CD4-positive, alpha-beta T cell (primary cell): ENCODE measurements at regions not wholly inside any gene's neighbourhood (a gene's known extent, or its start where the extent isn't known, plus 50 kb on each side); places are given as distances from the start of the nearest gene placed in this dataset.

Experiments
- ATAC-seq: fragments of 200-7000 bp; cut with Tn5 transposase; one replicate; pipeline ENCODE4 v1.10.0; 2022; ENCODE audit warnings: mild to moderate bottlenecking; ENCODE audit not compliant: poor library complexity
- CTCF ChIA-PET: fragments of 350-600 bp; sonication (Branson Sonifier 250); formaldehyde crosslinking; loops from one replicate; lab custom pipeline; 2021; ENCODE audit warnings: antibody characterized with exemption, inconsistent platforms; lab: Charles Lee
- POLR2A ChIA-PET: fragments of 350-600 bp; sonication (Branson Sonifier 250); formaldehyde crosslinking; loops from one replicate; lab custom pipeline; 2021; ENCODE audit warnings: antibody characterized with exemption, inconsistent platforms; lab: Charles Lee
- DNase-seq, 14 experiments: peaks; one replicate each; pipeline ENCODE4 v3.0.0-alpha.2; 2013 to 2020; ENCODE audit warnings: mixed read lengths in 2 of 14
- H3K27ac ChIP-seq, 2 donors: one replicate each; pipeline versions ENCODE4 v1.5.1 to v1.7.0; 2013; ENCODE audit warnings: low read length in 2 of 2, low read depth in 1 of 2, mild to moderate bottlenecking in 1 of 2
- H3K27me3 ChIP-seq, 2 experiments: 1 replicate in 1 of 2; 2 replicates in 1 of 2; pipeline versions ENCODE4 v1.6.1 to v1.7.0; 2013; ENCODE audit warnings: low read length in 2 of 2, control low read depth in 1 of 2, mild to moderate bottlenecking in 1 of 2, moderate library complexity in 1 of 2; ENCODE audit not compliant: insufficient read depth in 2 of 2, control insufficient read depth in 1 of 2
- H3K36me3 ChIP-seq: one replicate; pipeline ENCODE4 v1.6.1; 2013; ENCODE audit warnings: low read length, control low read depth; ENCODE audit not compliant: insufficient read depth
- H3K4me1 ChIP-seq: one replicate; pipeline ENCODE4 v1.6.1; 2013; ENCODE audit warnings: low read length, control low read depth; ENCODE audit not compliant: insufficient read depth
- H3K4me3 ChIP-seq: one replicate; pipeline ENCODE4 v1.5.1; 2013; ENCODE audit warnings: mild to moderate bottlenecking, low read length, moderate library complexity
- H3K9me3 ChIP-seq, 2 experiments: 1 replicate in 1 of 2; 2 replicates in 1 of 2; pipeline versions ENCODE4 v1.6.1 to v1.7.0; 2013; ENCODE audit warnings: low read length in 2 of 2, mild to moderate bottlenecking in 2 of 2, control low read depth in 1 of 2, moderate library complexity in 1 of 2; ENCODE audit not compliant: control insufficient read depth in 1 of 2, insufficient read depth in 1 of 2
- H3K27ac Mint-ChIP-seq: one replicate; pipeline ENCODE4 v1.8.0; 2020; ENCODE audit warnings: mixed read lengths
- H3K27me3 Mint-ChIP-seq: one replicate; pipeline ENCODE4 v1.8.0; 2021; ENCODE audit warnings: mixed read lengths
- H3K36me3 Mint-ChIP-seq: one replicate; pipeline ENCODE4 v1.8.0; 2021; ENCODE audit warnings: low read depth, mixed read lengths
- H3K4me1 Mint-ChIP-seq: one replicate; pipeline ENCODE4 v1.8.0; 2021; ENCODE audit warnings: low read depth, mixed read lengths
- H3K4me3 Mint-ChIP-seq: one replicate; pipeline ENCODE4 v1.8.0; 2020; ENCODE audit warnings: mild to moderate bottlenecking, mixed read lengths
- H3K9me3 Mint-ChIP-seq: one replicate; pipeline ENCODE4 v1.8.0; 2020; ENCODE audit warnings: mixed read lengths
- intact Hi-C, 2 experiments: fragments of 100-400 bp; cut with DNase I in 1 of 2; cut with micrococcal nuclease in 1 of 2; formaldehyde crosslinking; loops; one replicate each; pipeline versions ENCODE4 v1.15.1 to v1.9.0; 2023 to 2025; cut with DNase I, micrococcal nuclease
- TF ChIP-seq, protein P1 (sequence below): fragments of 200-600 bp; IDR thresholded peaks from one replicate; pipeline ENCODE4 v1.8.0; 2022; ENCODE audit warnings: antibody characterized with exemption, mild to moderate bottlenecking

DNA sequence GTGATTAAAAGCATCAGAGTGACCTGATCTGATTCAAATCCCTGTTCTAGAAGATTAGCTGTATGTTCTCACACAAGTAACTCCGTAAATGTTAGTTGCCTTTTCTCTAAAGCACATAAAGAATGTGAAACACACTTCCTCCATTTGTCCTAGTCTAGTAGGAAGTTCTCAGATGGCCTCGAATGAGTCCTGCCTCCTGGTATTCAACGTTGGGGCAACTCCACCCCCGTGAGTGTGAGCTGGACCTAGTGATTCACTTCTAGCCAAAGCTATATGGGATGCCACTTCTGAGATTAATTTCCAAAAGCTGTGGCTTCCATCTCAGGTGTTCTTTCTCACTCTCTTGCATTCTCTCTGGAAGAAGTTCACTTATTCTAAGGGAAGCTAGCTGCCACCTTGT is 267.6 kb downstream of the GPATCH2 start:
- Mint-ChIP-seq H3K9me3 (no peaks in the 10 kb centered on the region), H3K4me3 (no peak overlapping the region), H3K27me3 (no peaks in the 10 kb centered on the region), H3K27ac (no peak overlapping the region), H3K4me1 (no peaks in the 10 kb centered on the region), H3K36me3 (no peaks in the 10 kb centered on the region)
- ChIA-PET CTCF (no interaction called here), POLR2A (no interaction called here)
- TF ChIP-seq, protein P1, sequence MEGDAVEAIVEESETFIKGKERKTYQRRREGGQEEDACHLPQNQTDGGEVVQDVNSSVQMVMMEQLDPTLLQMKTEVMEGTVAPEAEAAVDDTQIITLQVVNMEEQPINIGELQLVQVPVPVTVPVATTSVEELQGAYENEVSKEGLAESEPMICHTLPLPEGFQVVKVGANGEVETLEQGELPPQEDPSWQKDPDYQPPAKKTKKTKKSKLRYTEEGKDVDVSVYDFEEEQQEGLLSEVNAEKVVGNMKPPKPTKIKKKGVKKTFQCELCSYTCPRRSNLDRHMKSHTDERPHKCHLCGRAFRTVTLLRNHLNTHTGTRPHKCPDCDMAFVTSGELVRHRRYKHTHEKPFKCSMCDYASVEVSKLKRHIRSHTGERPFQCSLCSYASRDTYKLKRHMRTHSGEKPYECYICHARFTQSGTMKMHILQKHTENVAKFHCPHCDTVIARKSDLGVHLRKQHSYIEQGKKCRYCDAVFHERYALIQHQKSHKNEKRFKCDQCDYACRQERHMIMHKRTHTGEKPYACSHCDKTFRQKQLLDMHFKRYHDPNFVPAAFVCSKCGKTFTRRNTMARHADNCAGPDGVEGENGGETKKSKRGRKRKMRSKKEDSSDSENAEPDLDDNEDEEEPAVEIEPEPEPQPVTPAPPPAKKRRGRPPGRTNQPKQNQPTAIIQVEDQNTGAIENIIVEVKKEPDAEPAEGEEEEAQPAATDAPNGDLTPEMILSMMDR = no peak
- no peaks in the 10 kb centered on the region for H3K9me3 ChIP-seq
- intact Hi-C loops = no loop called here
- H3K27ac ChIP-seq = no peak overlapping the region
- ATAC-seq = no peak
- H3K27me3 ChIP-seq = no peaks in the 10 kb centered on the region
- DNase-seq = no peak
- H3K4me1 ChIP-seq = no peaks in the 10 kb centered on the region
- no peaks in the 10 kb centered on the region for H3K36me3 ChIP-seq
- no peak overlapping the region for H3K4me3 ChIP-seq

DNA sequence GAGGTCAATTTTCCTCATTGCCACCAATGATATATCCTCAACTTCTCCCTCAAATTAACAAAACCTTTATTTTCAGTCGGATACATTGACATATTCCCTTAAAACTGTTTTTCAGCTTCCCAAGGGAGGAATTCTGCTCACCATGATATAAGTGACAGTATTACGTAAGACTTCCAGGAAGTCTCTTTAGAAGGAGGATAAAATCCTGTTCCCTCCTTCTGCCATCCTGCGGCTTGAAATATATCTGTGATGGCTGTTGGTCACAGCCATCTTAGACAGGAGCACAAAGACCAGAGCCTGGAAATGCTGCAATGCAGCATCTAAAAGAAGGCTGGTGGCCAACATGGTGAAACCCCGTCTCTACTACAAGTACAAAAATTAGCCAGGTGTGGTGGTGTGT is 270.4 kb downstream of the GPATCH2 start:
- no peaks in the 10 kb centered on the region for H3K9me3 ChIP-seq
- Mint-ChIP-seq H3K27me3 (no peaks in the 10 kb centered on the region), H3K4me1 (no peaks in the 10 kb centered on the region), H3K27ac (no peak overlapping the region), H3K36me3 (no peaks in the 10 kb centered on the region), H3K4me3 (no peak overlapping the region), H3K9me3 (no peaks in the 10 kb centered on the region)
- TF ChIP-seq, protein P1 = no peak
- no peaks in the 10 kb centered on the region for H3K27me3 ChIP-seq
- DNase-seq = no peak
- intact Hi-C loops = no loop called here
- no peak for ATAC-seq
- no peaks in the 10 kb centered on the region for H3K36me3 ChIP-seq
- H3K4me1 ChIP-seq = no peaks in the 10 kb centered on the region
- ChIA-PET CTCF (interaction anchor here (1.4 kb wide), 1 partner anchor 19 kb away, joined by 3 read pairs; no protein-coding TSS in a partner anchor), POLR2A (no interaction called here)
- no peak overlapping the region for H3K4me3 ChIP-seq
- H3K27ac ChIP-seq = no peak overlapping the region

DNA sequence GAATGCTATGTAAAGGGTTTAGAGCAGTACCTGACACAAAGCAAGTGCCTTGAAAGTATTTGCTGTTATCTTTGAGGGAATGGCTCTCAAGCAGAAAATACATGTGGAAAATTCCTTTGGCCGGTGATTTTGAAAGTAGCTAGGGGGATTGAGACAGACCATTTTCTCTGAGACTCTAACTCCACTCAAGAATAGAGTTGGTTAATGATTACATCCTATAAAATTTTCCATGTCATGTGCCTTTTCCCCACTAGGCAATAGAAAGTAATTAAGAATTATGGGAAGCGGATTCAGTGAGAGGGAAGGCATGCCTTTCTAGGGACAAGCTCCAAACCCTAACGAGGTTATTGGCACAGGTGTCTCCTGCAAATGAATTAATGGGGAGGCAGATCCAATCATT is 276.0 kb downstream of the GPATCH2 start:
- H3K4me1 Mint-ChIP-seq = no peaks in the 10 kb centered on the region
- H3K9me3 Mint-ChIP-seq = no peaks in the 10 kb centered on the region
- intact Hi-C loops = no loop called here

More for the DNA sequence above, 276.0 kb downstream of the GPATCH2 start:
- no peaks in the 10 kb centered on the region for H3K27me3 Mint-ChIP-seq
- Histone ChIP-seq H3K27ac (no peak overlapping the region), H3K36me3 (no peaks in the 10 kb centered on the region), H3K27me3 (no peaks in the 10 kb centered on the region), H3K4me3 (no peak overlapping the region), H3K9me3 (no peaks in the 10 kb centered on the region), H3K4me1 (no peaks in the 10 kb centered on the region)
- H3K4me3 Mint-ChIP-seq = no peak overlapping the region
- ATAC-seq (no peak), DNase-seq (no peak)
- POLR2A ChIA-PET = no interaction called here
- no peaks in the 10 kb centered on the region for H3K36me3 Mint-ChIP-seq
- CTCF ChIA-PET = no interaction called here
- no peak overlapping the region for H3K27ac Mint-ChIP-seq
- TF ChIP-seq, protein P1 = no peak
